Loucy (cell line): ENCODE measurements at regions not wholly inside any gene's neighbourhood (a gene's known extent, or its start where the extent isn't known, plus 50 kb on each side); places are given as distances from the start of the nearest gene placed in this dataset.

ENCODE experiments used
- EZH2phosphoT487 ChIP-seq: fragments of 200-600 bp; IDR thresholded peaks from 2 replicates; pipeline ENCODE4 v1.6.1; 2018; ENCODE audit warnings: antibody characterized with exemption, mild to moderate bottlenecking, moderate library complexity, borderline replicate concordance
- TF ChIP-seq, protein P1 (sequence below): fragments of 200-600 bp; sonication (generic); conservative IDR thresholded peaks from 2 replicates; pipeline ENCODE4 v1.5.1; 2014; ENCODE audit warnings: mild to moderate bottlenecking, antibody characterized with exemption, low read length

DNA sequence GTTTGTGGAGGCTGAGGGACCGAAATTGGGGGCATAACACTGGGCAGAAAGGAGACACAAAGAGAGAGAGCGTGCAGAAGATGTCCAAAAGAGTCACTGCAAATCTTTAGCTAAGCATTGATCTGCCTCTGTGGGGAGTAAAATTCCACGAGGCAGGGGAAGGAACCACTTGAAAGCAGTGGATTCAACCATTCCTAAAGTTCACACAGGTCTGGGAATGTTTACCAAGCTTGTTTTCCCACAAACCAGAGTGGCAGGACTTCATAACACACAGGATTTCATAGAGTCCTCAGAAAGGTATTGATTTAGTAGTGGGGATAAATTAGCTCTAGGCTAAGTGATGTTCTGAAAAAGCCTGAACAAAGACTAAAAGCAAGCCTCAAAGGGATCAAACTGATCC is 66.1 kb upstream of the RPL38 start:
- TF ChIP-seq, protein P1, sequence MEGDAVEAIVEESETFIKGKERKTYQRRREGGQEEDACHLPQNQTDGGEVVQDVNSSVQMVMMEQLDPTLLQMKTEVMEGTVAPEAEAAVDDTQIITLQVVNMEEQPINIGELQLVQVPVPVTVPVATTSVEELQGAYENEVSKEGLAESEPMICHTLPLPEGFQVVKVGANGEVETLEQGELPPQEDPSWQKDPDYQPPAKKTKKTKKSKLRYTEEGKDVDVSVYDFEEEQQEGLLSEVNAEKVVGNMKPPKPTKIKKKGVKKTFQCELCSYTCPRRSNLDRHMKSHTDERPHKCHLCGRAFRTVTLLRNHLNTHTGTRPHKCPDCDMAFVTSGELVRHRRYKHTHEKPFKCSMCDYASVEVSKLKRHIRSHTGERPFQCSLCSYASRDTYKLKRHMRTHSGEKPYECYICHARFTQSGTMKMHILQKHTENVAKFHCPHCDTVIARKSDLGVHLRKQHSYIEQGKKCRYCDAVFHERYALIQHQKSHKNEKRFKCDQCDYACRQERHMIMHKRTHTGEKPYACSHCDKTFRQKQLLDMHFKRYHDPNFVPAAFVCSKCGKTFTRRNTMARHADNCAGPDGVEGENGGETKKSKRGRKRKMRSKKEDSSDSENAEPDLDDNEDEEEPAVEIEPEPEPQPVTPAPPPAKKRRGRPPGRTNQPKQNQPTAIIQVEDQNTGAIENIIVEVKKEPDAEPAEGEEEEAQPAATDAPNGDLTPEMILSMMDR = no peak
- TF ChIP-seq EZH2phosphoT487 = no peak
